Activated CD4-positive, alpha-beta memory T cell treated with anti-CD3 and anti-CD28 coated beads, Interleukin-2, amount 10 ng/mL, durations not matched to agents 7 days and 5 days (primary cell): ENCODE measurements at regions not wholly inside any gene's neighbourhood (a gene's known extent, or its start where the extent isn't known, plus 50 kb on each side); places are given as distances from the start of the nearest gene placed in this dataset.
"Not testable (repeated sequence)": the region's sequence is repeated elsewhere in the genome, so short reads cannot be mapped to it uniquely, and the experiment has no call there.

ENCODE experiments used
- CTCF ChIA-PET: fragments of 350-600 bp; sonication (Branson Sonifier 250); formaldehyde crosslinking; loops from one replicate; lab custom pipeline; 2021; ENCODE audit warnings: antibody characterized with exemption, inconsistent platforms; lab: Charles Lee
- POLR2A ChIA-PET: fragments of 350-600 bp; sonication (Branson Sonifier 250); formaldehyde crosslinking; loops from one replicate; lab custom pipeline; 2021; ENCODE audit warnings: antibody characterized with exemption; lab: Charles Lee
- DNase-seq: peaks from one replicate; pipeline ENCODE4 v3.0.0-alpha.2; 2020
- H3K27ac Mint-ChIP-seq: one replicate; pipeline ENCODE4 v1.8.0; 2021; ENCODE audit warnings: mild to moderate bottlenecking, mixed read lengths
- H3K27me3 Mint-ChIP-seq: one replicate; pipeline ENCODE4 v1.8.0; 2021; ENCODE audit warnings: mixed read lengths
- H3K36me3 Mint-ChIP-seq: one replicate; pipeline ENCODE4 v1.8.0; 2021; ENCODE audit warnings: low read depth, mixed read lengths
- H3K4me1 Mint-ChIP-seq: one replicate; pipeline ENCODE4 v1.8.0; 2021; ENCODE audit warnings: mixed read lengths
- H3K4me3 Mint-ChIP-seq: one replicate; pipeline ENCODE4 v1.8.0; 2021; ENCODE audit warnings: mild to moderate bottlenecking, mixed read lengths
- H3K9me3 Mint-ChIP-seq: one replicate; pipeline ENCODE4 v1.8.0; 2021; ENCODE audit warnings: mixed read lengths

GRCh38 chr7:123270570-123270969 lies 70.8 kb upstream of the SLC13A1 start:
- POLR2A ChIA-PET = no interaction called here
- no peak overlapping the region for H3K4me3 Mint-ChIP-seq
- DNase-seq = no peak
- no peaks in the 10 kb centered on the region for H3K36me3 Mint-ChIP-seq
- CTCF ChIA-PET = no interaction called here
- no peak overlapping the region for H3K27ac Mint-ChIP-seq
- no peaks in the 10 kb centered on the region for H3K27me3 Mint-ChIP-seq
- no peaks in the 10 kb centered on the region for H3K4me1 Mint-ChIP-seq
- H3K9me3 Mint-ChIP-seq = no peaks in the 10 kb centered on the region

- POLR2A ChIA-PET = no interaction called here
- Mint-ChIP-seq H3K9me3 (no peaks in the 10 kb centered on the region), H3K27ac (no peak overlapping the region), H3K27me3 (no peaks in the 10 kb centered on the region), H3K4me3 (no peak overlapping the region), H3K4me1 (no peaks in the 10 kb centered on the region), H3K36me3 (no peaks in the 10 kb centered on the region)
- CTCF ChIA-PET = no interaction called here
- no peak for DNase-seq
Measured at GRCh38 chr7:123265853-123266252, 66.1 kb upstream of the SLC13A1 start.

- POLR2A ChIA-PET, DNase-seq, H3K27ac Mint-ChIP-seq, H3K27me3 Mint-ChIP-seq, H3K4me3 Mint-ChIP-seq, H3K4me1 Mint-ChIP-seq, CTCF ChIA-PET, H3K9me3 Mint-ChIP-seq, H3K36me3 Mint-ChIP-seq: not testable (repeated sequence)
Measured at GRCh38 chr7:123264820-123265219, 65.1 kb upstream of the SLC13A1 start.

GRCh38 chr7:123260428-123260960 lies 60.7 kb upstream of the SLC13A1 start:
- Mint-ChIP-seq H3K36me3 (no peaks in the 10 kb centered on the region), H3K27me3 (no peaks in the 10 kb centered on the region), H3K27ac (no peak overlapping the region), H3K4me3 (no peak overlapping the region), H3K4me1 (no peaks in the 10 kb centered on the region), H3K9me3 (no peaks in the 10 kb centered on the region)
- DNase-seq = no peak
- CTCF ChIA-PET = no interaction called here
- POLR2A ChIA-PET = no interaction called here

- Mint-ChIP-seq H3K36me3 (no peaks in the 10 kb centered on the region), H3K4me3 (no peak overlapping the region), H3K9me3 (no peaks in the 10 kb centered on the region), H3K27ac (no peak overlapping the region), H3K27me3 (no peaks in the 10 kb centered on the region), H3K4me1 (no peaks in the 10 kb centered on the region)
- CTCF ChIA-PET = no interaction called here
- POLR2A ChIA-PET = no interaction called here
- DNase-seq = no peak
Measured at GRCh38 chr7:123259759-123260158, 60.0 kb upstream of the SLC13A1 start.
